ENCODE measurements at regions not wholly inside any gene's neighbourhood (a gene's known extent, or its start where the extent isn't known, plus 50 kb on each side); places are given as distances from the start of the nearest gene placed in this dataset.

DNA sequence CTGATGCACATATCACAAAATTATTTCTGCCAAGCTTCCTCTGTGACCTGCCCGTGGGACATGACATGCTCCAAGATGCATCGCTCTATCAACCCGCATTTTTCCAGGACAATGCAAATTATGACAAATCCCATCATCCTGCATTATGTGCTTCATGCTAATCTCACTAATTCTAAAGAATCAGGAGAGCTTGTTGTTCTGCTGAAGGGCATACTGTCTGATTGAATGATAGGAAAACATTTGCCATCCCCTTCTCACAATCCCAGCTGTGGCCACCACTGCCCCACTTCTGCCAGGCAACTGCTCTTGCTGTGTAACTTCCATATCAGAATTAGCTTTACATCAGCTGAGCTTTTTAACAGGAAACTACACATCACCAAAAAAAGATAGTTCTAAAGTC, 203.5 kb upstream of the NANOGP8 start:
- Histone ChIP-seq H3K36me3 (no peaks in the 10 kb centered on the region), H3K27ac (no peak overlapping the region), H3K4me1 (no peaks in the 10 kb centered on the region), H3K4me3 (no peak overlapping the region), H3K27me3 (no peaks in the 10 kb centered on the region), H3K9me3 (no peaks in the 10 kb centered on the region)
- no peak for TF ChIP-seq POLR2A (IDR thresholded peaks at IDR 0.05)
- TF ChIP-seq, protein P1, sequence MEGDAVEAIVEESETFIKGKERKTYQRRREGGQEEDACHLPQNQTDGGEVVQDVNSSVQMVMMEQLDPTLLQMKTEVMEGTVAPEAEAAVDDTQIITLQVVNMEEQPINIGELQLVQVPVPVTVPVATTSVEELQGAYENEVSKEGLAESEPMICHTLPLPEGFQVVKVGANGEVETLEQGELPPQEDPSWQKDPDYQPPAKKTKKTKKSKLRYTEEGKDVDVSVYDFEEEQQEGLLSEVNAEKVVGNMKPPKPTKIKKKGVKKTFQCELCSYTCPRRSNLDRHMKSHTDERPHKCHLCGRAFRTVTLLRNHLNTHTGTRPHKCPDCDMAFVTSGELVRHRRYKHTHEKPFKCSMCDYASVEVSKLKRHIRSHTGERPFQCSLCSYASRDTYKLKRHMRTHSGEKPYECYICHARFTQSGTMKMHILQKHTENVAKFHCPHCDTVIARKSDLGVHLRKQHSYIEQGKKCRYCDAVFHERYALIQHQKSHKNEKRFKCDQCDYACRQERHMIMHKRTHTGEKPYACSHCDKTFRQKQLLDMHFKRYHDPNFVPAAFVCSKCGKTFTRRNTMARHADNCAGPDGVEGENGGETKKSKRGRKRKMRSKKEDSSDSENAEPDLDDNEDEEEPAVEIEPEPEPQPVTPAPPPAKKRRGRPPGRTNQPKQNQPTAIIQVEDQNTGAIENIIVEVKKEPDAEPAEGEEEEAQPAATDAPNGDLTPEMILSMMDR (IDR thresholded peaks at IDR 0.05) = no peak
- intact Hi-C loops (cut with DNase I; ENCODE audit: low total_unique reads) = no loop called here
- DNase-seq = no peak

DNA sequence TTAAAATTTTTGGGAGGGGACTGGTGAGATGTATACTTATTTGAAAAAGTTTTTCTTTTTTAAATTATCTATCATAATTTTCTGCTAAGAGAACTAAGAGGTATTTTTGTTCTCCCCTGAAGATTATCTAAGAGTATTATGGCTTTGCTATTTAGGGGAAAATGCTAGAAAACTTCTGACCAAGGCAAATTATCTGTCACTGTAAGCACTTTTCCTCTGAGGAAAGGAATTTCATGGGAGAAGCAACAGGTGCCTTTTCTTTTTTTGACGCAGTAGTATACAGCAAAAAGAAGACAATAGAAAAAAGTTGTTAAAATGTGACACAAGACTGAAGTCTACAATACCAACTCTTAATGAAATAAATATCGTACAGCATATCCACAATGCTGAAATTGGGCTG, 201.6 kb upstream of the NANOGP8 start:
- DNase-seq = no peak
- Histone ChIP-seq H3K27me3 (no peaks in the 10 kb centered on the region), H3K4me1 (no peaks in the 10 kb centered on the region), H3K36me3 (no peaks in the 10 kb centered on the region), H3K4me3 (no peak overlapping the region), H3K27ac (no peak overlapping the region), H3K9me3 (no peaks in the 10 kb centered on the region)
- TF ChIP-seq, protein P1 (IDR thresholded peaks at IDR 0.05) = no peak
- no peak for TF ChIP-seq POLR2A (IDR thresholded peaks at IDR 0.05)
- intact Hi-C loops (cut with DNase I; ENCODE audit: low total_unique reads) = no loop called here

DNA sequence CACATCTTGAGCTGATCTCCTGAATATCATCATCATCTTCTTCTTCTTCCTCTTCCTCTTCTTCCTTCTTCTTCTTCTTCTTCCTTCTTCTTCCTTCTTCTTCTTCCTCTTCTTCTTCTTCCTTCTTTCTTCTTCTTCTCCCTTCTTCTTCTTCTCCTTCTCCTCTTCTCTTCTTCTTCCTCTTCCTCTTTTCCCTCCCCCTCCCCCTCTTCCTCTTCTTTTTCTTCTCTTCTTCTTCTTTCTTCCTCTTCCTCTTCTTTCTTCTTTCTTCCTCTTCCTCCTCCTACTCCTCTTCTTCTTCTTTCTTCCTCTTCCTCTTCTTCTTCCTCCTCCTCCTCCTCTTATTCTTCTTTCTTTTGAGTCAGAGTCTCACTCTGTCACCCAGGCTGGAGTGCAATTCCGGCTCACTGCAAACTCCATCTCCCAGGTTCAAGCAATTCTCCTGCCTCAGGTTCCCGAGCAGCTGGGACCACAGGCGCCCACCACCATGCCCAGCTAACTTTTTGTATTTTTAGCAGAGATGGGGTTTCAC, 197.9 kb upstream of the NANOGP8 start:
- Histone ChIP-seq H3K27me3 (no peaks in the 10 kb centered on the region), H3K4me3 (no peak overlapping the region), H3K27ac (no peak overlapping the region), H3K4me1 (no peaks in the 10 kb centered on the region), H3K36me3 (no peaks in the 10 kb centered on the region), H3K9me3 (no peaks in the 10 kb centered on the region)
- intact Hi-C loops (cut with DNase I; ENCODE audit: low total_unique reads) = no loop called here
- no peak for DNase-seq
- no peak for TF ChIP-seq POLR2A (IDR thresholded peaks at IDR 0.05)
- TF ChIP-seq, protein P1 (IDR thresholded peaks at IDR 0.05) = no peak

DNA sequence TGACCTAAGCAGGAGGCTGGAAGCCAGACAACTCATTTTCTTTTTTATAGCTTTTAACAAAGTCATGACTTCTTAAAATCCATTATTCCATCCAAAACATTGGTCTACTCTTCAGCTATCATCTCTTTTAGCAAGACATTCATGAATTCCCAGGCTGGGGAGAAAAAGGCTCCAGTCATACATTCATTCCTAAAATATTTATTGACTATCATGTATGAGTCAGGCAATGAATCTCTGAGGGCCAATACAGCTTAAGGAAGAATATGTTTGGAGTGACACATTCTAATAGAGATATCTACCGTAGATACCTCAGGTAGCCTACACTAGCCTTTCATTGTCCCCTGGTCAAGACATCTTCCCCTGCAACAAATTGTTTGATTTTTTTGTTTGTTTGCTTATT, 196.4 kb upstream of the NANOGP8 start:
- Histone ChIP-seq H3K27me3 (no peaks in the 10 kb centered on the region), H3K4me1 (no peaks in the 10 kb centered on the region), H3K9me3 (no peaks in the 10 kb centered on the region), H3K36me3 (no peaks in the 10 kb centered on the region), H3K4me3 (no peak overlapping the region), H3K27ac (no peak overlapping the region)
- intact Hi-C loops (cut with DNase I; ENCODE audit: low total_unique reads) = no loop called here
- TF ChIP-seq, protein P1 (IDR thresholded peaks at IDR 0.05) = no peak
- TF ChIP-seq POLR2A (IDR thresholded peaks at IDR 0.05) = no peak
- DNase-seq = no peak

DNA sequence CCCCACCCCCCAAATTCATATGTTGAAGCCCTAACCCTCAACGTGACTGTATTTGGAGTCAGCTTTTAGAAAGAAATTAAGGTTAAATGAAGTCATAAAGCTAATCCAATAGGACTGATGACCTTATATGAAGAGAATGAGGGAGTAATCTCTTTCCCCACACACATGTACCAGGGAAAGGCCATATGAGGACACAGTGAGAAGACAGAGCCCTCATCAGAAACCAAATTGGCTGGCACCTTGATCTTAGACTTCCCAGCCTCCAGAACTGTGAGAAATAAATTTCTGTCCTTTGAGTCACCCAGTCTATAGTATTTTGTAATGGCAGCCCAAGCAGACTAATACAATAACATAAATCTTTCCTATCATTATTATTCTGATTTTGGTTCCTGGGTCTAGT, 194.7 kb upstream of the NANOGP8 start:
- no peaks in the 10 kb centered on the region for H3K9me3 ChIP-seq
- intact Hi-C loops (cut with DNase I; ENCODE audit: low total_unique reads) = no loop called here
- no peaks in the 10 kb centered on the region for H3K27me3 ChIP-seq
- H3K27ac ChIP-seq = no peak overlapping the region
- TF ChIP-seq, protein P1 (IDR thresholded peaks at IDR 0.05) = no peak
- TF ChIP-seq POLR2A (IDR thresholded peaks at IDR 0.05) = no peak
- no peak overlapping the region for H3K4me3 ChIP-seq
- H3K36me3 ChIP-seq = no peaks in the 10 kb centered on the region
- no peaks in the 10 kb centered on the region for H3K4me1 ChIP-seq
- no peak for DNase-seq
